GM12878 (cell line): ENCODE measurements at regions not wholly inside any gene's neighbourhood (a gene's known extent, or its start where the extent isn't known, plus 50 kb on each side); places are given as distances from the start of the nearest gene placed in this dataset.

ENCODE experiments used
- ATAC-seq: fragments of 200-7000 bp; cut with Tn5 transposase; 3 replicates; pipeline ENCODE4 v1.9.1; 2020; ENCODE audit warnings: mild to moderate bottlenecking, moderate library complexity
- BruUV-seq: library from RNA; stranded (reverse); fragments of 400-500 nt; replicated peaks from 2 replicates; lab custom pipeline; 2021; lab: Mats Ljungman, UMichigan
- CTCF ChIA-PET: fragments of 300-600 bp; sonication (Branson Sonifier 250); formaldehyde crosslinking; extraction: SDS; loops from one replicate; lab custom pipeline; 2021; ENCODE audit warnings: inconsistent platforms; lab: Yijun Ruan, JAX
- POLR2A ChIA-PET: fragments of 350-600 bp; formaldehyde crosslinking; extraction: SDS; loops from one replicate; lab custom pipeline; 2021; ENCODE audit warnings: inconsistent platforms; lab: Charles Lee
- RAD21 ChIA-PET: fragments of 300-600 bp; sonication (Branson Sonifier 250); formaldehyde crosslinking; loops from one replicate; lab custom pipeline; 2023; ENCODE audit warnings: antibody characterized with exemption; ENCODE audit not compliant: unreplicated experiment; lab: Charles Lee
- SMC1A ChIA-PET: fragments of 300-600 bp; sonication (Branson Sonifier 250); formaldehyde crosslinking; loops from one replicate; lab custom pipeline; 2023; ENCODE audit not compliant: unreplicated experiment, uncharacterized antibody; lab: Charles Lee
- DNase-seq: peaks from one replicate; pipeline ENCODE4 v3.0.0-alpha.2; 2011; ENCODE audit warnings: low read depth, low spot score
- FAIRE-seq: peaks from 3 replicates; lab custom pipeline; 2011; peaks lifted over from hg19 to GRCh38; lab: Jason Lieb, UNC
- H2AFZ ChIP-seq: 2 replicates; pipeline ENCODE4 v1.6.0; 2011; ENCODE audit warnings: low read depth, low read length, control low read depth; ENCODE audit not compliant: control insufficient read depth
- H3K27ac ChIP-seq: 2 replicates; pipeline ENCODE4 v1.5.1; 2011; ENCODE audit warnings: control low read depth; ENCODE audit not compliant: control insufficient read depth, insufficient read depth
- H3K27me3 ChIP-seq, 2 experiments: replicated peaks in 1 of 2; 2 replicates each; pipeline versions ENCODE4 v1.6.0 to v1.6.1; 2011; ENCODE audit warnings: low read length in 1 of 2; ENCODE audit not compliant: control insufficient read depth in 2 of 2, insufficient read depth in 2 of 2
- H3K36me3 ChIP-seq, 2 experiments: 2 replicates each; pipeline ENCODE4 v1.5.1; 2011; ENCODE audit warnings: low read length in 1 of 2; ENCODE audit not compliant: control insufficient read depth in 2 of 2, insufficient read depth in 2 of 2
- H3K4me1 ChIP-seq: 2 replicates; pipeline ENCODE4 v1.6.1; 2011; ENCODE audit warnings: mild to moderate bottlenecking, low read length, moderate library complexity, mixed read lengths; ENCODE audit not compliant: control insufficient read depth, insufficient read depth
- H3K4me2 ChIP-seq: 2 replicates; pipeline ENCODE4 v1.6.0; 2011; ENCODE audit warnings: control low read depth; ENCODE audit not compliant: control insufficient read depth, insufficient read depth
- H3K4me3 ChIP-seq: fragments of 200-600 bp; sonication (generic); 2 replicates; pipeline ENCODE4 v1.5.1; 2016
- H3K79me2 ChIP-seq: 2 replicates; pipeline ENCODE4 v1.6.0; 2011; ENCODE audit warnings: low read length; ENCODE audit not compliant: control insufficient read depth, insufficient read depth
- H3K9ac ChIP-seq: 2 replicates; pipeline ENCODE4 v1.8.0; 2011; ENCODE audit warnings: low read length, control low read depth, mixed read lengths; ENCODE audit not compliant: control insufficient read depth, insufficient read depth
- H3K9me3 ChIP-seq: replicated peaks from 3 replicates; pipeline ENCODE4 v1.5.1; 2011; ENCODE audit warnings: mild to moderate bottlenecking, low read length; ENCODE audit not compliant: control insufficient read depth, insufficient read depth
- H4K20me1 ChIP-seq: 2 replicates; pipeline ENCODE4 v1.6.0; 2011; ENCODE audit not compliant: control insufficient read depth, insufficient read depth
- CHD1 ChIP-seq: IDR thresholded peaks from 2 replicates; pipeline ENCODE4 v1.6.1; 2012; ENCODE audit warnings: low read depth, low read length, improper control_type of control experiment
- MTA2 ChIP-seq: fragments of 450-650 bp; IDR thresholded peaks from 2 replicates; pipeline ENCODE4 v1.6.1; 2016; ENCODE audit warnings: low read depth, mild to moderate bottlenecking, moderate library complexity
- RELA ChIP-seq: fragments of 450-650 bp; IDR thresholded peaks from 2 replicates; pipeline ENCODE4 v1.8.0; 2014; ENCODE audit warnings: borderline replicate concordance; ENCODE audit not compliant: partially characterized antibody
- WGBS: methylation state at CpG from one replicate; pipeline ENCODE4 v1.1.6; 2016; ENCODE audit warnings: low lambda C conversion rate; ENCODE audit not compliant: insufficient replicate concordance, insufficient coverage; ENCODE audit errors: missing lambda C conversion rate; 5-methylcytosine and 5-hydroxymethylcytosine counted together
- in situ Hi-C: fragments of 300-500 bp; cut with MboI; formaldehyde crosslinking; loops from 9 replicates; pipeline ENCODE4 v1.14.3; 2018; ENCODE audit warnings: mixed read lengths
- intact Hi-C: fragments of 100-400 bp; cut with micrococcal nuclease; formaldehyde crosslinking; loops from one replicate; pipeline ENCODE4 v1.14.2; 2022; ENCODE audit not compliant: unreplicated experiment
- TF ChIP-seq, protein P1 (sequence below): fragments of 450-650 bp; IDR thresholded peaks from 2 replicates; pipeline ENCODE4 v1.6.1; 2017; ENCODE audit warnings: mild to moderate bottlenecking, moderate library complexity
- TF ChIP-seq, protein P2 (sequence below): fragments of 450-650 bp; IDR thresholded peaks from 2 replicates; pipeline ENCODE4 v1.6.1; 2017; ENCODE audit warnings: low read depth, mild to moderate bottlenecking, moderate library complexity

DNA sequence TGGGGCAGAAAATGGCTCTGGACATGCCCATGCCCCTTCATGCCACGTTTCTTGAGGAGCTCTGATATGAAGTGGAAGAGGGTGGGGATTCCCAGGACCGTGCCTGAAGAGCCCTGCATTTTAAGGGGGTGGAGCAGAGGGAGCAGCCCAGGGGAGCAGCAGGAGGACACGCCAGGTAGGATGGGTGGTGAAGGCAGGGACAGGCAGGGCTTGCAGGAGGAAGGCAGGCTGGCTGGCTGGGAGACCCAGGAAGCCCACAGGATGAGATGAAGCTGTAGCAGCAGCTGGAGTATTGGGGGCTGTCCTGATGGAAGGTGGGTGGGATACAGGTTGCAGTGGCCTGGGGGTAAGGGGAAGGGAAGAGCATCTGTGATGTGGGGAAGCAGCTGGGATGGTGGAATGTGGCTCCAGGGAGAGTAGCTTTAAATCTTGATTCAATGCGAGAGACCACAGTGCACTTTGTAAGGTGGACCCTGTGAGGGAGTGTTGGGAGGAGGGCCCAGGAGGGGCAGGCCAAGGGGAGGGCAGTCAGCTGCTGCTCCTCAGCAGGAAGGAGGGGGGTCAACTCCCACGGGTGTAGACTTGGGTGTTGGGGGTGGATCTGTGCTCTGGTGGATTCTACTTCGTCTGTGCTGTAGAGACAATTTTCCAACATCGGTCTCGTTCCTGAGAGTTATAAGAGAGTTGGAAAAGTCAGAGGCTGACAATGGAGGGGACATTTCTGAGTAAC lies 242.6 kb upstream of the IRX4 start (continued):
- TF ChIP-seq, protein P1, sequence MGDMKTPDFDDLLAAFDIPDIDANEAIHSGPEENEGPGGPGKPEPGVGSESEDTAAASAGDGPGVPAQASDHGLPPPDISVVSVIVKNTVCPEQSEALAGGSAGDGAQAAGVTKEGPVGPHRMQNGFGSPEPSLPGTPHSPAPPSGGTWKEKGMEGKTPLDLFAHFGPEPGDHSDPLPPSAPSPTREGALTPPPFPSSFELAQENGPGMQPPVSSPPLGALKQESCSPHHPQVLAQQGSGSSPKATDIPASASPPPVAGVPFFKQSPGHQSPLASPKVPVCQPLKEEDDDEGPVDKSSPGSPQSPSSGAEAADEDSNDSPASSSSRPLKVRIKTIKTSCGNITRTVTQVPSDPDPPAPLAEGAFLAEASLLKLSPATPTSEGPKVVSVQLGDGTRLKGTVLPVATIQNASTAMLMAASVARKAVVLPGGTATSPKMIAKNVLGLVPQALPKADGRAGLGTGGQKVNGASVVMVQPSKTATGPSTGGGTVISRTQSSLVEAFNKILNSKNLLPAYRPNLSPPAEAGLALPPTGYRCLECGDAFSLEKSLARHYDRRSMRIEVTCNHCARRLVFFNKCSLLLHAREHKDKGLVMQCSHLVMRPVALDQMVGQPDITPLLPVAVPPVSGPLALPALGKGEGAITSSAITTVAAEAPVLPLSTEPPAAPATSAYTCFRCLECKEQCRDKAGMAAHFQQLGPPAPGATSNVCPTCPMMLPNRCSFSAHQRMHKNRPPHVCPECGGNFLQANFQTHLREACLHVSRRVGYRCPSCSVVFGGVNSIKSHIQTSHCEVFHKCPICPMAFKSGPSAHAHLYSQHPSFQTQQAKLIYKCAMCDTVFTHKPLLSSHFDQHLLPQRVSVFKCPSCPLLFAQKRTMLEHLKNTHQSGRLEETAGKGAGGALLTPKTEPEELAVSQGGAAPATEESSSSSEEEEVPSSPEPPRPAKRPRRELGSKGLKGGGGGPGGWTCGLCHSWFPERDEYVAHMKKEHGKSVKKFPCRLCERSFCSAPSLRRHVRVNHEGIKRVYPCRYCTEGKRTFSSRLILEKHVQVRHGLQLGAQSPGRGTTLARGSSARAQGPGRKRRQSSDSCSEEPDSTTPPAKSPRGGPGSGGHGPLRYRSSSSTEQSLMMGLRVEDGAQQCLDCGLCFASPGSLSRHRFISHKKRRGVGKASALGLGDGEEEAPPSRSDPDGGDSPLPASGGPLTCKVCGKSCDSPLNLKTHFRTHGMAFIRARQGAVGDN: no peak
- TF ChIP-seq MTA2 (no peak), CHD1 (no peak), RELA (no peak)
- TF ChIP-seq, all 136 proteins: peak for 0

- DNase-seq (no peak), ATAC-seq (no peak), FAIRE-seq (no peak)
- ChIA-PET RAD21 (no interaction called here), CTCF (no interaction called here), SMC1A (no interaction called here), POLR2A (no interaction called here)
- Histone ChIP-seq H3K27ac (no peak overlapping the region), H2AFZ (no peak overlapping the region), H3K36me3 (no peaks in the 10 kb centered on the region), H3K9ac (no peak overlapping the region), H3K9me3 (no peaks in the 10 kb centered on the region; the same call in 2 of the 3 replicates), H3K27me3 (no peaks in the 10 kb centered on the region), H4K20me1 (no peaks in the 10 kb centered on the region), H3K79me2 (no peaks in the 10 kb centered on the region), H3K4me1 (no peaks in the 10 kb centered on the region), H3K4me2 (no peak overlapping the region), H3K4me3 (no peak overlapping the region)
- TF ChIP-seq, protein P2, sequence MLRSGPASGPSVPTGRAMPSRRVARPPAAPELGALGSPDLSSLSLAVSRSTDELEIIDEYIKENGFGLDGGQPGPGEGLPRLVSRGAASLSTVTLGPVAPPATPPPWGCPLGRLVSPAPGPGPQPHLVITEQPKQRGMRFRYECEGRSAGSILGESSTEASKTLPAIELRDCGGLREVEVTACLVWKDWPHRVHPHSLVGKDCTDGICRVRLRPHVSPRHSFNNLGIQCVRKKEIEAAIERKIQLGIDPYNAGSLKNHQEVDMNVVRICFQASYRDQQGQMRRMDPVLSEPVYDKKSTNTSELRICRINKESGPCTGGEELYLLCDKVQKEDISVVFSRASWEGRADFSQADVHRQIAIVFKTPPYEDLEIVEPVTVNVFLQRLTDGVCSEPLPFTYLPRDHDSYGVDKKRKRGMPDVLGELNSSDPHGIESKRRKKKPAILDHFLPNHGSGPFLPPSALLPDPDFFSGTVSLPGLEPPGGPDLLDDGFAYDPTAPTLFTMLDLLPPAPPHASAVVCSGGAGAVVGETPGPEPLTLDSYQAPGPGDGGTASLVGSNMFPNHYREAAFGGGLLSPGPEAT: no peak
- no TSS peak for BruUV-seq
- in situ Hi-C loops (no loop called here), intact Hi-C loops (no loop called here)
- WGBS: 27% methylated on average over 14 of the region's 14 CpGs
These were observed 241.9 kb upstream of the IRX4 start for GRCh38 chr5:2124434-2125170.
